A549 (cell line): ENCODE measurements at regions not wholly inside any gene's neighbourhood (a gene's known extent, or its start where the extent isn't known, plus 50 kb on each side); places are given as distances from the start of the nearest gene placed in this dataset.

Experiments used
- ATAC-seq, 2 experiments: fragments of 200-7000 bp in 1 of 2; fragments of >200 bp in 1 of 2; cut with Nextera tagmentation in 1 of 2; cut with Tn5 transposase in 1 of 2; 3 replicates each; pipeline versions ENCODE4 v1.8.0 to v1.9.1; 2018 to 2020; ENCODE audit warnings: mild to moderate bottlenecking in 1 of 2, moderate library complexity in 1 of 2
- CTCF ChIA-PET: fragments of 300-600 bp; sonication (Branson Sonifier 250); formaldehyde crosslinking; extraction: SDS; loops from one replicate; lab custom pipeline; 2021; ENCODE audit warnings: antibody characterized with exemption, inconsistent platforms; lab: Yijun Ruan, JAX
- POLR2A ChIA-PET: fragments of 350-600 bp; formaldehyde crosslinking; extraction: SDS; loops from one replicate; lab custom pipeline; 2021; ENCODE audit warnings: antibody characterized with exemption, inconsistent platforms; lab: Yijun Ruan, JAX
- DNase-seq, 2 experiments: peaks; one replicate each; pipeline versions ENCODE4 v3.0.0 to v3.0.0-alpha.2; 2011 to 2016; ENCODE audit warnings: low read depth in 1 of 2, low spot score in 1 of 2
- FAIRE-seq: peaks from 2 replicates; lab custom pipeline; 2011; peaks lifted over from hg19 to GRCh38; lab: Jason Lieb, UNC
- H3K27ac ChIP-seq, 2 experiments: fragments of >200 bp; sonication (Bioruptor Twin); formaldehyde crosslinking; 3 replicates each; pipeline ENCODE4 v1.5.1; 2016 to 2017
- H3K4me1 ChIP-seq: fragments of >200 bp; sonication (Bioruptor Twin); formaldehyde crosslinking; 3 replicates; pipeline ENCODE4 v1.6.1; 2016
- H3K4me2 ChIP-seq: fragments of >200 bp; sonication (Bioruptor Twin); formaldehyde crosslinking; 3 replicates; pipeline ENCODE4 v1.6.1; 2016
- H3K4me3 ChIP-seq: fragments of >200 bp; sonication (Bioruptor Twin); formaldehyde crosslinking; 3 replicates; pipeline ENCODE4 v1.5.1; 2016
- H3K9me3 ChIP-seq: fragments of >200 bp; sonication (Bioruptor Twin); formaldehyde crosslinking; 3 replicates; pipeline ENCODE4 v1.6.1; 2016
- BHLHE40 ChIP-seq: IDR thresholded peaks from 2 replicates; pipeline ENCODE4 v1.6.1; 2012; ENCODE audit warnings: low read depth, low read length, inconsistent platforms
- CBX2 ChIP-seq: fragments of 200-600 bp; sonication (generic); IDR thresholded peaks from 2 replicates; pipeline ENCODE4 v1.6.1; 2016; ENCODE audit warnings: low read depth, mild to moderate bottlenecking, borderline replicate concordance
- CHD2 ChIP-seq: fragments of 150-350 bp; IDR thresholded peaks from 2 replicates; pipeline ENCODE4 v1.6.1; 2014; ENCODE audit warnings: low read length; ENCODE audit not compliant: partially characterized antibody
- CHD4 ChIP-seq: fragments of 200-600 bp; sonication (generic); IDR thresholded peaks from 2 replicates; pipeline ENCODE4 v1.6.1; 2016; ENCODE audit warnings: antibody characterized with exemption, mild to moderate bottlenecking, borderline replicate concordance
- EHMT2 ChIP-seq: fragments of 200-600 bp; sonication (generic); IDR thresholded peaks from 2 replicates; pipeline ENCODE4 v1.6.1; 2016; ENCODE audit warnings: antibody characterized with exemption, low read depth, mild to moderate bottlenecking, moderate library complexity
- ESRRA ChIP-seq: fragments of 150-350 bp; IDR thresholded peaks from 2 replicates; pipeline ENCODE4 v1.6.1; 2014; ENCODE audit warnings: mild to moderate bottlenecking, low read length, borderline replicate concordance
- FOSB ChIP-seq: fragments of 250-450 bp; sonication (Bioruptor Pico); IDR thresholded peaks from 2 replicates; pipeline ENCODE4 v1.5.0; 2020; ENCODE audit warnings: mild to moderate bottlenecking, moderate library complexity
- FOSL2 ChIP-seq, 2 experiments: fragments of 450-650 bp in 1 of 2; fragments of >200 bp in 1 of 2; sonication (Bioruptor Twin) in 1 of 2; formaldehyde crosslinking; IDR thresholded peaks; 2 replicates each; pipeline versions ENCODE4 v1.5.0 to v1.6.1; 2016 to 2020; ENCODE audit warnings: mild to moderate bottlenecking in 1 of 2, moderate library complexity in 1 of 2
- GATA3 ChIP-seq: IDR thresholded peaks from 2 replicates; pipeline ENCODE4 v1.6.1; 2012; ENCODE audit warnings: borderline replicate concordance
- HDAC2 ChIP-seq: fragments of 200-600 bp; sonication (generic); IDR thresholded peaks from 2 replicates; pipeline ENCODE4 v1.6.1; 2016
- JUN ChIP-seq, 2 experiments: fragments of >200 bp; sonication (Bioruptor Twin); formaldehyde crosslinking; IDR thresholded peaks; 2 replicates in 1 of 2; 3 replicates in 1 of 2; pipeline ENCODE4 v1.6.1; 2016 to 2017
- JUNB ChIP-seq: fragments of >200 bp; sonication (Bioruptor Twin); formaldehyde crosslinking; IDR thresholded peaks from 2 replicates; pipeline ENCODE4 v1.6.1; 2016
- MAFK ChIP-seq: fragments of 450-650 bp; IDR thresholded peaks from 2 replicates; pipeline ENCODE4 v1.6.1; 2014; ENCODE audit not compliant: partially characterized antibody
- MAZ ChIP-seq: fragments of 150-350 bp; IDR thresholded peaks from 2 replicates; pipeline ENCODE4 v1.6.1; 2014; ENCODE audit warnings: antibody characterized with exemption, low read depth, low read length, borderline replicate concordance
- MYC ChIP-seq: IDR thresholded peaks from 2 replicates; pipeline ENCODE4 v1.6.1; 2012; ENCODE audit warnings: mild to moderate bottlenecking, inconsistent platforms, low read length, improper control_type of control experiment, borderline replicate concordance
- NPAS2 ChIP-seq: fragments of 250-450 bp; sonication (Bioruptor Pico); IDR thresholded peaks from 2 replicates; pipeline ENCODE4 v1.8.0; 2022; ENCODE audit warnings: mild to moderate bottlenecking, moderate library complexity, borderline replicate concordance
- PHF8 ChIP-seq: fragments of 200-600 bp; sonication (generic); IDR thresholded peaks from 2 replicates; pipeline ENCODE4 v1.6.1; 2016; ENCODE audit warnings: low read depth, mild to moderate bottlenecking, antibody characterized with exemption, moderate library complexity, borderline replicate concordance
- POLR2AphosphoS2 ChIP-seq: conservative IDR thresholded peaks from 2 replicates; pipeline ENCODE4 v1.6.1; 2012; ENCODE audit warnings: low read length, improper control_type of control experiment, inconsistent platforms
- RFX5 ChIP-seq: fragments of 450-650 bp; IDR thresholded peaks from 2 replicates; pipeline ENCODE4 v1.7.1; 2014; ENCODE audit warnings: antibody characterized with exemption, mild to moderate bottlenecking, moderate library complexity
- RNF2 ChIP-seq: fragments of 200-600 bp; sonication (generic); IDR thresholded peaks from 2 replicates; pipeline ENCODE4 v1.6.1; 2016; ENCODE audit warnings: low read depth, mild to moderate bottlenecking, antibody characterized with exemption, moderate library complexity, borderline replicate concordance
- SMC3 ChIP-seq: fragments of >200 bp; sonication (Bioruptor Twin); formaldehyde crosslinking; IDR thresholded peaks from 3 replicates; pipeline ENCODE4 v1.6.1; 2018; ENCODE audit warnings: inconsistent platforms
- WGBS: methylation state at CpG from one replicate; pipeline ENCODE4 v1.1.6; 2017; ENCODE audit errors: missing lambda C conversion rate; 5-methylcytosine and 5-hydroxymethylcytosine counted together
- TF ChIP-seq, protein P1 (sequence below): IDR thresholded peaks from 2 replicates; pipeline ENCODE4 v1.6.1; 2012; ENCODE audit warnings: low read depth, borderline replicate concordance
- TF ChIP-seq, protein P2 (sequence below): fragments of >200 bp; sonication (Bioruptor Twin); formaldehyde crosslinking; IDR thresholded peaks from 3 replicates; pipeline ENCODE4 v1.5.1; 2016
- TF ChIP-seq, protein P3 (sequence below): fragments of 250-450 bp; sonication (Bioruptor Pico); IDR thresholded peaks from 2 replicates; pipeline ENCODE4 v1.5.0; 2020; ENCODE audit warnings: low read depth, mild to moderate bottlenecking, moderate library complexity
- TF ChIP-seq, protein P4 (sequence below): fragments of 200-600 bp; sonication (generic); IDR thresholded peaks from 2 replicates; pipeline ENCODE4 v1.6.1; 2016; ENCODE audit warnings: antibody characterized with exemption, mild to moderate bottlenecking, moderate library complexity
- TF ChIP-seq, protein P5 (sequence below): fragments of 450-650 bp; IDR thresholded peaks from 2 replicates; pipeline ENCODE4 v1.6.1; 2014; ENCODE audit warnings: antibody characterized with exemption
- TF ChIP-seq, protein P6 (sequence below): fragments of >200 bp; sonication (Bioruptor Twin); formaldehyde crosslinking; IDR thresholded peaks from 3 replicates; pipeline ENCODE4 v1.6.1; 2016

DNA sequence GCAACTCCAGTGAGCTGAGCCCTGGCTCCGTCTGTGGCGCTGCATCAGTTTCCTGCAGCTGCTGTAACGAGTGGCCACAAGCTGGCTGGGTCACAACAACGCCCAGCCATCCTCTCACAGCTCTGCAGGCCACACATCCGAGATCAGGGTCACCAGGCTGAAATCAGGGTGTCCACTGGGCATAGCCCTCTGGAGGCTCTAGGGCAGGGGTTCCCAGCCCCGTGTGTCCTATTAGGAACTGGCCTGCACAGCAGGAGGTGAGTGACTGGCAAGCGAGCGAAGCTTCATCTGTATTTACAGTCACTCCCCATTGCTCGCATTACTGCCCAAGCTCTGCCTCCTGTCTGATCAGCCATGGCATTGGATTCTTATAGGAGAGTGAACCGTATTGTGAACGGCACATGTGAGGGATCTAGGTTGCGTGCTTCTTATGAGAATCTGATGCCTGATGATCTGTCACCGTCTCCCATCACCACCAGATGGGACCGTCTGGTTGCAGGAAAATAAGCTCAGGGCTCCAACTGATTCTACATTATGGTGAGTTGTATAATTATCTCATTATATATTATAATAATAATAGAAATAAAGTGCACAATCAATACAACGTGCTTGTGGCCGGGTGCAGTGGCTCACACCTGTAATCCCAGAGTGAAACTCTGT, 176.5 kb downstream of the SEC14L1 start:
- Histone ChIP-seq H3K27ac (peak overlapping the region; percentile 54 to 93; a peak in 4 of 6 replicates), H3K4me3 (no peak overlapping the region), H3K4me1 (peaks cover 63% of the 10 kb centered on the region), H3K9me3 (no peaks in the 10 kb centered on the region), H3K4me2 (no peak overlapping the region)
- POLR2A ChIA-PET = no interaction called here
- ATAC-seq = no peak
- CTCF ChIA-PET = interaction anchor here (1.0 to 1.6 kb wide), 4 partner anchors 14 to 19 kb away, joined by 3 to 6 read pairs (median 4); no protein-coding TSS in a partner anchor
- TF ChIP-seq CHD4 (no peak), HDAC2 (no peak), FOSB (CRISPR knock-in tag) (no peak), JUNB (no peak), MAZ (no peak), CHD2 (no peak), PHF8 (no peak), BHLHE40 (no peak), POLR2AphosphoS2 (no peak), ESRRA (no peak), EHMT2 (no peak), MAFK (no peak)
- TF ChIP-seq, protein P1, sequence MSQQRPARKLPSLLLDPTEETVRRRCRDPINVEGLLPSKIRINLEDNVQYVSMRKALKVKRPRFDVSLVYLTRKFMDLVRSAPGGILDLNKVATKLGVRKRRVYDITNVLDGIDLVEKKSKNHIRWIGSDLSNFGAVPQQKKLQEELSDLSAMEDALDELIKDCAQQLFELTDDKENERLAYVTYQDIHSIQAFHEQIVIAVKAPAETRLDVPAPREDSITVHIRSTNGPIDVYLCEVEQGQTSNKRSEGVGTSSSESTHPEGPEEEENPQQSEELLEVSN = no peak
- TF ChIP-seq, protein P2, sequence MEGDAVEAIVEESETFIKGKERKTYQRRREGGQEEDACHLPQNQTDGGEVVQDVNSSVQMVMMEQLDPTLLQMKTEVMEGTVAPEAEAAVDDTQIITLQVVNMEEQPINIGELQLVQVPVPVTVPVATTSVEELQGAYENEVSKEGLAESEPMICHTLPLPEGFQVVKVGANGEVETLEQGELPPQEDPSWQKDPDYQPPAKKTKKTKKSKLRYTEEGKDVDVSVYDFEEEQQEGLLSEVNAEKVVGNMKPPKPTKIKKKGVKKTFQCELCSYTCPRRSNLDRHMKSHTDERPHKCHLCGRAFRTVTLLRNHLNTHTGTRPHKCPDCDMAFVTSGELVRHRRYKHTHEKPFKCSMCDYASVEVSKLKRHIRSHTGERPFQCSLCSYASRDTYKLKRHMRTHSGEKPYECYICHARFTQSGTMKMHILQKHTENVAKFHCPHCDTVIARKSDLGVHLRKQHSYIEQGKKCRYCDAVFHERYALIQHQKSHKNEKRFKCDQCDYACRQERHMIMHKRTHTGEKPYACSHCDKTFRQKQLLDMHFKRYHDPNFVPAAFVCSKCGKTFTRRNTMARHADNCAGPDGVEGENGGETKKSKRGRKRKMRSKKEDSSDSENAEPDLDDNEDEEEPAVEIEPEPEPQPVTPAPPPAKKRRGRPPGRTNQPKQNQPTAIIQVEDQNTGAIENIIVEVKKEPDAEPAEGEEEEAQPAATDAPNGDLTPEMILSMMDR = no peak
- TF ChIP-seq, protein P3, sequence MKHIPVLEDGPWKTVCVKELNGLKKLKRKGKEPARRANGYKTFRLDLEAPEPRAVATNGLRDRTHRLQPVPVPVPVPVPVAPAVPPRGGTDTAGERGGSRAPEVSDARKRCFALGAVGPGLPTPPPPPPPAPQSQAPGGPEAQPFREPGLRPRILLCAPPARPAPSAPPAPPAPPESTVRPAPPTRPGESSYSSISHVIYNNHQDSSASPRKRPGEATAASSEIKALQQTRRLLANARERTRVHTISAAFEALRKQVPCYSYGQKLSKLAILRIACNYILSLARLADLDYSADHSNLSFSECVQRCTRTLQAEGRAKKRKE = no peak
- TF ChIP-seq, protein P4, sequence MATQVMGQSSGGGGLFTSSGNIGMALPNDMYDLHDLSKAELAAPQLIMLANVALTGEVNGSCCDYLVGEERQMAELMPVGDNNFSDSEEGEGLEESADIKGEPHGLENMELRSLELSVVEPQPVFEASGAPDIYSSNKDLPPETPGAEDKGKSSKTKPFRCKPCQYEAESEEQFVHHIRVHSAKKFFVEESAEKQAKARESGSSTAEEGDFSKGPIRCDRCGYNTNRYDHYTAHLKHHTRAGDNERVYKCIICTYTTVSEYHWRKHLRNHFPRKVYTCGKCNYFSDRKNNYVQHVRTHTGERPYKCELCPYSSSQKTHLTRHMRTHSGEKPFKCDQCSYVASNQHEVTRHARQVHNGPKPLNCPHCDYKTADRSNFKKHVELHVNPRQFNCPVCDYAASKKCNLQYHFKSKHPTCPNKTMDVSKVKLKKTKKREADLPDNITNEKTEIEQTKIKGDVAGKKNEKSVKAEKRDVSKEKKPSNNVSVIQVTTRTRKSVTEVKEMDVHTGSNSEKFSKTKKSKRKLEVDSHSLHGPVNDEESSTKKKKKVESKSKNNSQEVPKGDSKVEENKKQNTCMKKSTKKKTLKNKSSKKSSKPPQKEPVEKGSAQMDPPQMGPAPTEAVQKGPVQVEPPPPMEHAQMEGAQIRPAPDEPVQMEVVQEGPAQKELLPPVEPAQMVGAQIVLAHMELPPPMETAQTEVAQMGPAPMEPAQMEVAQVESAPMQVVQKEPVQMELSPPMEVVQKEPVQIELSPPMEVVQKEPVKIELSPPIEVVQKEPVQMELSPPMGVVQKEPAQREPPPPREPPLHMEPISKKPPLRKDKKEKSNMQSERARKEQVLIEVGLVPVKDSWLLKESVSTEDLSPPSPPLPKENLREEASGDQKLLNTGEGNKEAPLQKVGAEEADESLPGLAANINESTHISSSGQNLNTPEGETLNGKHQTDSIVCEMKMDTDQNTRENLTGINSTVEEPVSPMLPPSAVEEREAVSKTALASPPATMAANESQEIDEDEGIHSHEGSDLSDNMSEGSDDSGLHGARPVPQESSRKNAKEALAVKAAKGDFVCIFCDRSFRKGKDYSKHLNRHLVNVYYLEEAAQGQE = no peak
- DNase-seq = no peak
- FAIRE-seq = no peak
- WGBS = 85% methylated on average over 16 of the region's 16 CpGs

DNA sequence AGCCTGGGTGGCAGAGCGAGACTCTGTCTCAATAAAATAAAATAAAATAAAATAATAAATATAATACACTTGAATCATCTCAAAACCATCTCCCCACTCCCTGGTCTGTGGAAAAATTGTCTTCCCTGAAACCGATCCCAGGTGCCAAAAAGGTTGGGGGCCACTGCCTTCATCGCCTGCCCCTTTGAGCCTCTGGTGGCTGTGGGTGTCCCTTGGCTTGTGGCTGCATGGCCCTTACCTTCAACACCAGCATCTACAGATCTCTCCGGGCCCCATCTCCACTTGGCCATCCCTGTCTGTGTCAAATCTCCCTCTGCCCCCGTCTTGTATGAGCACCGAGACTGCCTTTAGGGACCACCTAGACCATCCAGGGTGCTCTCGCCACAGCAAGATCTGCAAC, 177.3 kb downstream of the SEC14L1 start:
- H3K4me1 ChIP-seq = peaks cover 69% of the 10 kb centered on the region
- no peak for FAIRE-seq
- H3K4me3 ChIP-seq = no peak overlapping the region
- H3K27ac ChIP-seq = peak overlapping the region; percentile 93 to 98
- 96% methylated on average over 7 of the region's 7 CpGs for WGBS
- ATAC-seq = no peak
- H3K4me2 ChIP-seq = no peak overlapping the region
- ChIA-PET CTCF (interaction anchor here (1.2 kb wide), 2 partner anchors 13 to 20 kb away, joined by 3 to 4 read pairs; no protein-coding TSS in a partner anchor), POLR2A (no interaction called here)
- DNase-seq = no peak
- H3K9me3 ChIP-seq = no peaks in the 10 kb centered on the region
- TF ChIP-seq, protein P5, sequence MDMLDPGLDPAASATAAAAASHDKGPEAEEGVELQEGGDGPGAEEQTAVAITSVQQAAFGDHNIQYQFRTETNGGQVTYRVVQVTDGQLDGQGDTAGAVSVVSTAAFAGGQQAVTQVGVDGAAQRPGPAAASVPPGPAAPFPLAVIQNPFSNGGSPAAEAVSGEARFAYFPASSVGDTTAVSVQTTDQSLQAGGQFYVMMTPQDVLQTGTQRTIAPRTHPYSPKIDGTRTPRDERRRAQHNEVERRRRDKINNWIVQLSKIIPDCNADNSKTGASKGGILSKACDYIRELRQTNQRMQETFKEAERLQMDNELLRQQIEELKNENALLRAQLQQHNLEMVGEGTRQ = no peak
- no peak for TF ChIP-seq NPAS2
- TF ChIP-seq RNF2 = no peak
- TF ChIP-seq CBX2 = no peak
- TF ChIP-seq RFX5 = no peak
- TF ChIP-seq FOSL2 (IDR thresholded peaks at IDR 0.05) = no peak
- TF ChIP-seq FOSL2 (CRISPR knock-in tag; IDR thresholded peaks at IDR 0.05) = no peak
- TF ChIP-seq, protein P1 = no peak
- TF ChIP-seq, protein P6, sequence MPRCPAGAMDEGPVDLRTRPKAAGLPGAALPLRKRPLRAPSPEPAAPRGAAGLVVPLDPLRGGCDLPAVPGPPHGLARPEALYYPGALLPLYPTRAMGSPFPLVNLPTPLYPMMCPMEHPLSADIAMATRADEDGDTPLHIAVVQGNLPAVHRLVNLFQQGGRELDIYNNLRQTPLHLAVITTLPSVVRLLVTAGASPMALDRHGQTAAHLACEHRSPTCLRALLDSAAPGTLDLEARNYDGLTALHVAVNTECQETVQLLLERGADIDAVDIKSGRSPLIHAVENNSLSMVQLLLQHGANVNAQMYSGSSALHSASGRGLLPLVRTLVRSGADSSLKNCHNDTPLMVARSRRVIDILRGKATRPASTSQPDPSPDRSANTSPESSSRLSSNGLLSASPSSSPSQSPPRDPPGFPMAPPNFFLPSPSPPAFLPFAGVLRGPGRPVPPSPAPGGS = no peak
- no peak for TF ChIP-seq MYC
- no peak for TF ChIP-seq SMC3
- no peak for TF ChIP-seq CHD2
- no peak for TF ChIP-seq GATA3
- TF ChIP-seq JUN (IDR thresholded peaks at IDR 0.05) = no peak
